ENCODE measurements at regions not wholly inside any gene's neighbourhood (a gene's known extent, or its start where the extent isn't known, plus 50 kb on each side); places are given as distances from the start of the nearest gene placed in this dataset.

- H3K4me1 ChIP-seq (ENCODE audit: insufficient read depth), result no peaks in the 10 kb centered on the region
- TF ChIP-seq EP300 (IDR thresholded peaks at IDR 0.05) (no peak), CTCF (IDR thresholded peaks at IDR 0.05) (no peak), POLR2A (IDR thresholded peaks at IDR 0.05) (no peak)
- no peak for DNase-seq
- no peaks in the 10 kb centered on the region for H3K9me3 ChIP-seq
- no peak overlapping the region for H3K4me3 ChIP-seq
- intact Hi-C loops (cut with DNase I), result no loop called here
- 77 to 87% (median 84%) methylated on average over 5 of the region's 5 CpGs for WGBS, 3 donors
- H3K27me3 ChIP-seq, result no peaks in the 10 kb centered on the region
- H3K36me3 ChIP-seq, result no peaks in the 10 kb centered on the region
- H3K27ac ChIP-seq, result no peak overlapping the region
These were observed 295.0 kb downstream of the CAAP1 start for GRCh38 chr9:26597542-26598149.

- H3K9me3 ChIP-seq, result no peaks in the 10 kb centered on the region
- H3K36me3 ChIP-seq, result no peaks in the 10 kb centered on the region
- DNase-seq, result no peak
- TF ChIP-seq EP300 (IDR thresholded peaks at IDR 0.05) (no peak), POLR2A (IDR thresholded peaks at IDR 0.05) (no peak)
- H3K4me3 ChIP-seq, result no peak overlapping the region
- H3K27ac ChIP-seq, result no peak overlapping the region
- intact Hi-C loops (cut with DNase I), result no loop called here
- 63 to 77% (median 63%) methylated on average over 2 of the region's 2 CpGs for WGBS, 3 donors
- H3K4me1 ChIP-seq (ENCODE audit: insufficient read depth), result no peaks in the 10 kb centered on the region
- H3K27me3 ChIP-seq, result no peaks in the 10 kb centered on the region
These were observed 313.5 kb downstream of the CAAP1 start for GRCh38 chr9:26579056-26579455.

- no peak overlapping the region for H3K4me3 ChIP-seq
- intact Hi-C loops (cut with DNase I), result no loop called here
- no peak overlapping the region for H3K27ac ChIP-seq
- no peaks in the 10 kb centered on the region for H3K9me3 ChIP-seq
- no peaks in the 10 kb centered on the region for H3K27me3 ChIP-seq
- DNase-seq, result no peak
- H3K36me3 ChIP-seq, result no peaks in the 10 kb centered on the region
- 88 to 97% (median 93%) methylated on average over 2 of the region's 2 CpGs for WGBS, 3 donors
- TF ChIP-seq CTCF (IDR thresholded peaks at IDR 0.05), result no peak
- no peak for TF ChIP-seq EP300 (IDR thresholded peaks at IDR 0.05)
- no peak for TF ChIP-seq POLR2A (IDR thresholded peaks at IDR 0.05)
- no peaks in the 10 kb centered on the region for H3K4me1 ChIP-seq (ENCODE audit: insufficient read depth)
These were observed 317.6 kb downstream of the CAAP1 start for GRCh38 chr9:26574898-26575440.

- intact Hi-C loops (cut with DNase I), result no loop called here
- TF ChIP-seq EP300 (IDR thresholded peaks at IDR 0.05) (no peak), CTCF (IDR thresholded peaks at IDR 0.05) (no peak), POLR2A (IDR thresholded peaks at IDR 0.05) (no peak)
- H3K4me1 ChIP-seq (ENCODE audit: insufficient read depth), result no peaks in the 10 kb centered on the region
- H3K9me3 ChIP-seq, result no peaks in the 10 kb centered on the region
- no peaks in the 10 kb centered on the region for H3K27me3 ChIP-seq
- H3K27ac ChIP-seq, result no peak overlapping the region
- H3K36me3 ChIP-seq, result no peaks in the 10 kb centered on the region
- no peak overlapping the region for H3K4me3 ChIP-seq
- WGBS, 3 donors, result 67 to 80% (median 71%) methylated on average over 2 of the region's 2 CpGs
- no peak for DNase-seq
These were observed 318.3 kb downstream of the CAAP1 start for GRCh38 chr9:26574256-26574655.

- Histone ChIP-seq H3K4me1 (ENCODE audit: insufficient read depth) (no peaks in the 10 kb centered on the region), H3K4me3 (no peak overlapping the region), H3K27me3 (no peaks in the 10 kb centered on the region), H3K9me3 (no peaks in the 10 kb centered on the region), H3K36me3 (no peaks in the 10 kb centered on the region), H3K27ac (no peak overlapping the region)
- 59 to 79% (median 65%) methylated on average over 2 of the region's 2 CpGs for WGBS, 3 donors
- DNase-seq, result no peak
- intact Hi-C loops (cut with DNase I), result no loop called here
- TF ChIP-seq EP300 (IDR thresholded peaks at IDR 0.05), result no peak
- no peak for TF ChIP-seq POLR2A (IDR thresholded peaks at IDR 0.05)
- no peak for TF ChIP-seq CTCF (IDR thresholded peaks at IDR 0.05)
These were observed 324.6 kb downstream of the CAAP1 start for GRCh38 chr9:26567976-26568375.
